GM12875 (cell line): ENCODE measurements at regions not wholly inside any gene's neighbourhood (a gene's known extent, or its start where the extent isn't known, plus 50 kb on each side); places are given as distances from the start of the nearest gene placed in this dataset.

Experiments used
- H3K4me3 ChIP-seq: one replicate; pipeline ENCODE4 v1.5.1; 2011; ENCODE audit warnings: low read depth, low read length, control low read depth
- CTCF ChIP-seq: IDR thresholded peaks from 2 replicates; pipeline ENCODE4 v1.5.1; 2011; ENCODE audit warnings: low read depth, mild to moderate bottlenecking, control low read depth, inconsistent platforms, low read length, moderate library complexity, borderline replicate concordance; ENCODE audit not compliant: insufficient read depth

GRCh38 chr13:75161804-75162203, 320.2 kb downstream of the TBC1D4 start:
- no peak overlapping the region for H3K4me3 ChIP-seq
- no peak for TF ChIP-seq CTCF

- no peak overlapping the region for H3K4me3 ChIP-seq
- no peak for TF ChIP-seq CTCF
These were observed 321.0 kb downstream of the TBC1D4 start for GRCh38 chr13:75160984-75161383.

- no peak overlapping the region for H3K4me3 ChIP-seq
- TF ChIP-seq CTCF: no peak
These were observed 327.6 kb downstream of the TBC1D4 start for GRCh38 chr13:75154331-75154730.

DNA sequence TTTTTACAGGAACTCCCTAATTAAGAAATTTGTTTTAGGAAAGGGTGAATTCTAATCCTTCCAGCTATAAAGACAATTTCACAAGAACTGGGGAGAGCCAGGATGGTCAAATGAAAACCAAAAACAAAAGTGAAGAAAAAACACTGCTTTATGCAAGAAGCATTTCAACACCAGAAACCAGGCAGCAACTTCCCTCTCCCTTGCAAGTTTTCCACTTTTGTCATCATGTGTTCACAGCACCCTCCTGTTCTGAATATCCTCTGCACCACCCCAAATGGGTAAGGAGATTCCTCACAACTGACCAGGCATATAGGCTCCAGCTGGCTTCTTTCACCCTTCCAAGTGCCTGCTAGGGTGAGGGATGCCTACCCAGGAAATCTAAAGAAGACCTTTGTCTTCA, 328.1 kb downstream of the TBC1D4 start:
- TF ChIP-seq CTCF: no peak
- no peak overlapping the region for H3K4me3 ChIP-seq

DNA sequence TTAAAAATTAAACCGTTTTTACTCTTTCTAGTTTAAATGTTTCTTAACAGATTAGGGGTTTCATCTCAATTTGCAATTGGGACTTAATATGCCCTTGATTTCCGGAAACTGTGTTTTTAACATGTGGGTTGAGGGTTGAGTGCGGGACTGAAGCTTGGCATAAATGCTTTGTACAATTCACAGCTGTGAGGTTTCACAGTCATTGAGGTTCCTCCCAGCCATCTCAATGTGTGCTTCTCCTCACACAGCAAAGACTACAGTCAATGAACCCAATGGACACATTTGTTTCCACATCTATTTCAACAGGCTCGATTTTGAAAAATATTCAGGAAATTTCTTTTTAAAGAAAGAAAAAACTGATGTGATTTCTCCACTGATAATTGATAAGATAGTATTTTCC, 328.6 kb downstream of the TBC1D4 start:
- no peak overlapping the region for H3K4me3 ChIP-seq
- TF ChIP-seq CTCF: no peak

- no peak for TF ChIP-seq CTCF
- H3K4me3 ChIP-seq: no peak overlapping the region
These were observed 330.8 kb downstream of the TBC1D4 start for GRCh38 chr13:75151081-75151643.

- H3K4me3 ChIP-seq: no peak overlapping the region
- TF ChIP-seq CTCF: no peak
These were observed 332.2 kb downstream of the TBC1D4 start for GRCh38 chr13:75149776-75150175.
